NCI-H69 (cell line): ENCODE measurements at regions not wholly inside any gene's neighbourhood (a gene's known extent, or its start where the extent isn't known, plus 50 kb on each side); places are given as distances from the start of the nearest gene placed in this dataset.
"Not testable (repeated sequence)": the region's sequence is repeated elsewhere in the genome, so short reads cannot be mapped to it uniquely, and the experiment has no call there.

Experiments used
- DNase-seq: peaks from one replicate; lab custom pipeline; 2025; lab: John Stamatoyannopoulos, UW

GRCh38 chr6:121595646-121596045 lies 160.2 kb downstream of the GJA1 start:
- no peak for DNase-seq

DNA sequence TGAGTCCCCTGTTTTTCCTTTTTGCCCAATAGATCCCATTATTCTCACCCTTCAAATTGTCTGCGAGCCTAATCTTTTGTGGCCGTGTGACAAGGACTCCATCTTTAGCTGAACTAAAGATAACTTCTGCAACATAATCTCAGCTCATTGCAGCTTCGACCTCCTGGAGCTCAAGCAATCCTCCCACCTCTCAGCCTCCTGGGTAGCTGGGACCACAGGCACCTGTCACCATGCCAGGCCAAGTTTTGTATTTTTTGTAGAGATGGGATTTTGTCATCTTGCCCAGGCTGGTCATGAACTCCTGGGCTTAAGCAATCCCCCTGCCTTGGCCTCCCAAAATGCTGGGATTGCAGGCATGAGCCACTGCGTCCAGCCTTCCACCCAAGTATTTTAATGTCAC lies 161.0 kb downstream of the GJA1 start:
- no peak for DNase-seq

DNA sequence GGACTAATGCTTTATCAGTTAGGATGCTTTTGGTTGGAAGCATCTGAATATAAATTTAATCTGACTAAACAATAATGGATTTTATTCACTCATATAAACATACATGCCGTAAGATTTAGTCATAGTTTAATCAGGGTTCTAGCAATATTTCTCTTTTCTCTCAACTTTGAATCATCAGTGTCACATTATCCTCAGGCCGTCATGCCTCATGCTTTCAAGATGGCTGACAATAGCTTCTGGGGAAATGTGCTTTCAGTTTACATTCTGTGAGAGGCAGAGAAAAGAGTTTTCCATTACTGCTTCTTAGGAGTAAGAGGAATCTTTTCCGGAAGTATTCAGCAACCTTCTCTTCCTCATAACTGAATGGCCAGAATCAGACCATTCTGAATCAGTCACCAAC lies 162.2 kb downstream of the GJA1 start:
- DNase-seq: no peak

DNA sequence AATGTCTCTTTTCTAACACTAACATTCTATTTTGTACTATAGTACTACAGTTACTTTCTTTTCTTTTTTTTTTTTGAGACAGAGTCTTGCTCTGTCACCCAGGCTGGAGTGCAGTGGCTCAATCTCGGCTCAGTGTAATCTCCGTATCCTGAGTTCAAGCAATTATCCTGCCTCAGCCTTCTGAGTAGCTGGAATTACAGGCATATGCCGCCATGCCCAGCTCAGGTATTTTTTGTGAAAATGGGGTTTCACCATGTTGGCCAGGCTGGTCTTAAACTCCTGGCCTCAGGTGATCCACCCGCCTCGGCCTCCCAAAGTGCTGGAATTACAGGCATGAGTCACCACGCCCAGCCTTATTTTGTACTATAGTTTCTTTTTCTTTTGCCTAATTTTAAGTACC lies 163.9 kb downstream of the GJA1 start:
- not testable (repeated sequence) for DNase-seq

DNA sequence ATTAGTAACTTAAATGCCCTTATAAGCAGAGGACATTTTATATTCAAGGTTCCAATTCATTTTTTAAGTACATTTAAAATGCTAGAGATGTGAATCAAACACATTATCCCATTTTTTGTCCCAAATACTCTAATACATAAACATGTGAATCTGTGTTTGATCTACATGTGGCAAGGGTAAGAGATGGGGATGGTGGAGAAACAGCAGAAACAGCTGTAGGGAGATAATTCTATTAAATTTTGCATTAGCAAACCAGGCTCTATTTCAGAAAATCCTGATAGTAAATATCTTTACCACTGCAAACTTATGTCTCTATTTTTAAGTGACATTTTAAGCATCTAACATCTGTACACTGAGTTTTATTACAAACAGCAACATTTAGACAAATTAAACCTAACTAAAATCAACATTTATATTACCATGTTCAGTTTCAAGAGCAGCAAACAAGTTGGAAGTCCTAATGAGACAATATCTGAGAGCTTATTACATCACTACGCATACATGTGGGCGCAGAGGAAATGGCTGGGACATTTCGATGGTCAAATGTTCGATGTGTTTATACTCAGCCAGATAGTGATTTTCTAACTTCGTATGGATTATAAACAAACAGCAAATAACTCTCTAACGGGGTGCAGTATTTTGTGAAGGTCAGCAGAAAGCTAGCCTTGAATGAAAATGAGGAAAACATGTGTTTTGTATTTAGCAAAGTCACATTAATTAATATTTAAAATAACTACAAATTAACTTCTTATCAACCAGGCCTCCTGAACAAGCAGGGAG lies 165.1 kb downstream of the GJA1 start:
- DNase-seq: no peak

- no peak for DNase-seq
These were observed 168.0 kb downstream of the GJA1 start for GRCh38 chr6:121603486-121603885.

- DNase-seq: no peak
These were observed 172.3 kb downstream of the GJA1 start for GRCh38 chr6:121607721-121608120.

DNA sequence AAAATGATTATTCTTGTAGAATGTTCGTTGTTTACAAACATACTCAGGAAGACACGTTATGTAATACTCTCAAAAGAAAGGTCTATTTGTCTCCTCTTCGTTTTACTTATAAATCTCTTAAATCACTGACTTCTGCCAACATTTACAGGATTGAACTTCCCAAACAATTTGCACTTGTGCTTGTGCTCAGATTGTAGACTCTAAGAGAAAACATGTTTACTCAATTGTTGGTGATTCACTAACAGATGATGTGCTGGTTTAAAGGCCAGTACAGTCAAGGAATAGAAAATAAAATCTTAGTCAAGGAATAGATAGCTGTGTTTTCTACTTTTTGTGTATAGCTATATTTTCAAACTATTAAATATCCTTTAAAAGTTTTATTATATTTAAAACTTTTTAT lies 172.8 kb downstream of the GJA1 start:
- DNase-seq: no peak

DNA sequence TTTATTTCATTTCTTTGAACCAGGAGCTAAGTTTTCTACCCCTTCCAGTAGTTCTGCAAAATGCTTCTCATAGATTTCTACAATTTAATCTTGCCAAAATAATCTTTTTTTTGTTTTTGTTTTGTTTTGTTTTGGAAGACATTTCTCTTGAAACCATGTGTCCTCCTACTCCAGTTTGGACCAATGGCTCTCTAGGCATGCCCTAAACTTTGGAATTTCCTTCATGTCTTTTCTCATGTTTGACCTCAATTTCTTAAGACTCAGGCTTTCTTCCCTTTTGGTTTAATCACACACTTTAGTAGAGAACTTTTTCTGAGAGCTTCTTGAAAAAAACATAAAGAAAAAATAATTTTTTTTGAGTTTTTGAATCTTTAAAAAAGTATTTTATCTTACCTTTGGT lies 173.8 kb downstream of the GJA1 start:
- DNase-seq: no peak

DNA sequence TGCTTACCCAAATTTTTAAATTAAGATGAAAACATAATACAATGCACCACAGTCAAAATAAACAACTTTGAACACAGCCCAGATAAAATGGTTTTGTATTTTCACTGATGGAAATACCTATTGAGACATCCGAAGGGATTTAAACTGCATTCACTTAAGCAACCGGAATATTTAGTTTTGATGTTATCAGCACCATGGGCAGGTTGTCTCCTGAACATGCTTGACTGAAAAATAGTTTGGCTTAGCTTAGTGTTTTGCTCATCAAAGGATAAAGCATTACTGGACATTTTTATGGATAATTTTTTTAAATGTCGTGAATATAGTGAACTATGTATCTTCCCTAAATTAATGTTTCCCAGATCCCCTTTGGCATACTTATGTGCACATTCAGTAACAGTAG lies 177.5 kb downstream of the GJA1 start:
- DNase-seq: no peak

GRCh38 chr6:121614115-121614514 lies 178.7 kb downstream of the GJA1 start:
- no peak for DNase-seq

- DNase-seq: peak; percentile 42
These were observed 180.0 kb downstream of the GJA1 start for GRCh38 chr6:121615493-121615892.

DNA sequence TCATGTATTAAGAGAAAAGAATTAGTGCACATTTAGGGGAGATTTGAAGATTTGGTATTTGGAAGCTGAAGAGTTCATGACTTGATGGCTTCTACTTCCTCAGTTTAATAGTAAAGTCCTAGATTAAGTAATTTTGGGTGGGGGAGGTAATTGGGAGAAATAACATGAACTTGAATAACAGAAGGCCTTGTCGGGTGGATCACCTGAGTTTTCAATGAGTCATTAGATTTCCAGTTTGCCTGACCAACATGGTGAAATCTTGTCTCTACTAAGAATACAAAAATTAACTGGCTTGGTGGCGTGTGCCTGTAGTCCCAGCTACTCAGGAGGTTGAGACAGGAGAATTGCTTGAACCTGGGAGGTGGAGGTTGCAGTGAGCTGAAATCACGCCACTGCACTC lies 181.0 kb downstream of the GJA1 start:
- no peak for DNase-seq

- no peak for DNase-seq
These were observed 181.9 kb downstream of the GJA1 start for GRCh38 chr6:121617388-121617787.

- no peak for DNase-seq
These were observed 183.6 kb downstream of the GJA1 start for GRCh38 chr6:121619013-121619412.

- no peak for DNase-seq
These were observed 184.7 kb downstream of the GJA1 start for GRCh38 chr6:121619987-121620740.

GRCh38 chr6:121627761-121628160 lies 192.3 kb downstream of the GJA1 start:
- peak; percentile 12 for DNase-seq

DNA sequence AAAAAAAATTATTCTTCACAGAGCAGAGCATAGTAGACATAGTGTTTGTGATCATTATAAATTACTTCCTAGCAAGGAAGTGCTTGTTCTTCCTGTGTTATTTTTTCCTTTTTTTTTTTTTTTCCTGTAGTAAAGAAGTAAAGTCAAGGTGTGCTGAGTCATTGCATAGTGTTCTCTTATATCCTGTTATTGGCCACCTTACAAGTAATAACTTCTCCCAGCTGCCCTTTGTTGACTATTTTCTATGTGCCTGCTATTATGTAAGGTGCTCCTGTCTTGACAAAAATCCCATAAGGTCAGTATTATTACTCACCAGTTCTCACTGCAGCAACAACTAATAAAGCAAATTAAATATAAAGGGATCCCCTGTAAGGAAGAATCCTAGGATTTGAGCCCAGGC lies 195.3 kb downstream of the GJA1 start:
- DNase-seq: no peak

DNA sequence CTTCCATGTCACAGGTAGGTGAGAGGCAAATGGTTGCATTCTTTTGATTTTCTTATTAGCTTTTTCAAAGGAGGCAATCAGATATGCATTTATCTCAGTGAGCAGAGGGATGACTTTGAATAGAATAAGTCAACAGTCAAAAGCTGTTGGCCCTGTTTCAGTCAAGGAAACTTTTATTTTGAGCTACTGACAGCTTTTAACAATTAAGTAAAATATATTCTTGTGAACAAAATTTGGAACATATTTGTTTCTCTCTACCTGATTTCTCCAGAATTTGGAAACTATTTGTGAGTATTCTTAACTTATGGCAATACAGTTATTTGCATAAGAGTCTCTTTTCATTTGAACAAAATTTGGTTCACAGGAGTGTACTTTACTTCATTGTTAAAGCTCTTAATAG lies 196.3 kb downstream of the GJA1 start:
- not testable (repeated sequence) for DNase-seq

DNA sequence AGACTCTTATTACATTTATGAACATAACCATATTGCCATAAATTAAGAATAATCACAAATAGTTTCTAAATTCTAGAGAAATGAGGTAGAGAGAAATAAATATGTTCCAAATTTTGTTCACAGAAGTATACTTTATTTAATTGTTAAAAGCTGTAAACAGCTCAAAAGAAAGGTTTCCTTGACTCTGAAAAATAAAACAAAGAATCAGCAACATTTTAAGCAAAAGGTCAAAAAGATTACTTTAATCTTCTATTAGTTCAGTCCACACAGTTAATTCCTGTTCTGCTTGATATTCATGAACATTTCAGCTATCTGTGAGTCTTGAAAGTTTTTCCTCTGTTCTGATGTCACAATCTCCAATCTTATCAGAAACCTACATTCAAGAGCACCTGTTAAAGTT lies 197.9 kb downstream of the GJA1 start:
- no peak for DNase-seq

GRCh38 chr6:121634586-121634985 lies 199.1 kb downstream of the GJA1 start:
- DNase-seq: not testable (repeated sequence)

DNA sequence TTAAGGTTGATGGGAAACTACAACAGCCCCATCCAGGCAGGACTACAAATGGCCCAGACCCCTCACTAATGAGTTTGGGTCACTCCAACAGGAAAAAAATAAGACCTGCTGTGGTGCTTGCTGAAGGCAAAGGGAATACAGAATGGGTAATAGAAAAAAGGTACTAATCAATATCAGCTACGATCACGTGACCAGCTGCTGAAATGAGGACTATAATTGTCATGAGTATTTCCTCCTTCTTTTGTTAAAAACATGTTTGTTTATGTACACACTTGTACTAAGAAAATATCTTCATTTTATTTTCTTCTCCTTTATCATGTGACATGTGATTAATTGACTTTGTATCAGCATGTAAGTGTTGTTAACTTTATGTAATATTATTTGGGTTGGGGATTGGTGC lies 199.9 kb downstream of the GJA1 start:
- DNase-seq: no peak

GRCh38 chr6:121636217-121636616 lies 200.8 kb downstream of the GJA1 start:
- not testable (repeated sequence) for DNase-seq

GRCh38 chr6:121639021-121639420 lies 203.6 kb downstream of the GJA1 start:
- DNase-seq: no peak
